HepG2 (cell line): ENCODE measurements at regions not wholly inside any gene's neighbourhood (a gene's known extent, or its start where the extent isn't known, plus 50 kb on each side); places are given as distances from the start of the nearest gene placed in this dataset.

ENCODE experiments used
- ATAC-seq: fragments of 200-7000 bp; cut with Tn5 transposase; 3 replicates; pipeline ENCODE4 v1.9.1; 2020; ENCODE audit warnings: mild to moderate bottlenecking, moderate library complexity
- BruUV-seq: library from RNA; stranded (reverse); fragments of 400-500 nt; replicated peaks from 2 replicates; lab custom pipeline; 2021; lab: Mats Ljungman, UMichigan
- CTCF ChIA-PET: fragments of 300-600 bp; formaldehyde crosslinking; extraction: SDS; loops from one replicate; lab custom pipeline; 2021; ENCODE audit warnings: low total read pairs, inconsistent platforms, low intra/inter-chr PET ratio; lab: Yijun Ruan, JAX
- POLR2A ChIA-PET: fragments of 350-600 bp; sonication (Branson Sonifier 250); formaldehyde crosslinking; loops from one replicate; lab custom pipeline; 2020; ENCODE audit warnings: antibody characterized with exemption, inconsistent platforms; lab: Yijun Ruan, JAX
- DNase-seq: peaks from one replicate; pipeline ENCODE4 v3.0.0-alpha.2; 2015; ENCODE audit warnings: low spot score
- FAIRE-seq: peaks from 3 replicates; lab custom pipeline; 2011; peaks lifted over from hg19 to GRCh38; lab: Jason Lieb, UNC
- H2AFZ ChIP-seq: one replicate; pipeline ENCODE4 v1.6.1; 2011; ENCODE audit warnings: low read length, inconsistent platforms
- H3K27ac ChIP-seq: fragments of 300-600 bp; 3 replicates; pipeline ENCODE4 v1.8.0; 2011; ENCODE audit warnings: mixed run types, mild to moderate bottlenecking, mixed read lengths, low read length, inconsistent platforms; ENCODE audit not compliant: insufficient read depth; ENCODE audit errors: extremely low read length
- H3K27me3 ChIP-seq, 2 experiments: fragments of 200-600 bp in 1 of 2; 2 replicates in 1 of 2; 3 replicates in 1 of 2; pipeline versions ENCODE4 v1.6.0 to v1.8.0; 2011; ENCODE audit warnings: low read length in 2 of 2, mild to moderate bottlenecking in 2 of 2, moderate library complexity in 2 of 2, inconsistent platforms in 1 of 2; ENCODE audit not compliant: insufficient read depth in 2 of 2, control insufficient read depth in 1 of 2
- H3K36me3 ChIP-seq, 2 experiments: fragments of 200-600 bp in 1 of 2; replicated peaks in 1 of 2; 2 replicates in 1 of 2; 3 replicates in 1 of 2; pipeline versions ENCODE4 v1.5.1 to v1.8.0; 2011; ENCODE audit warnings: low read length in 2 of 2, inconsistent platforms in 1 of 2; ENCODE audit not compliant: insufficient read depth in 2 of 2, control insufficient read depth in 1 of 2
- H3K4me1 ChIP-seq: 2 replicates; pipeline ENCODE4 v1.5.1; 2012; ENCODE audit warnings: low read length, inconsistent platforms; ENCODE audit not compliant: insufficient read depth
- H3K4me2 ChIP-seq: 2 replicates; pipeline ENCODE4 v1.6.0; 2011; ENCODE audit warnings: low read depth, low read length, inconsistent platforms
- H3K4me3 ChIP-seq, 3 experiments: fragments of 200-600 bp in 1 of 3; sonication (generic), shearing (Covaris generic) in 1 of 3; replicated peaks in 1 of 3; 2 replicates each; pipeline ENCODE4 v1.5.1; 2011 to 2016; ENCODE audit warnings: low read length in 3 of 3, inconsistent platforms in 2 of 3, low read depth in 2 of 3, mild to moderate bottlenecking in 2 of 3, control low read depth in 1 of 3, mixed read lengths in 1 of 3; ENCODE audit not compliant: insufficient read depth in 1 of 3
- H3K79me2 ChIP-seq: one replicate; pipeline ENCODE4 v1.6.1; 2011; ENCODE audit warnings: low read length, inconsistent platforms; ENCODE audit not compliant: insufficient read depth
- H3K9ac ChIP-seq: 2 replicates; pipeline ENCODE4 v1.6.0; 2011; ENCODE audit warnings: mild to moderate bottlenecking, low read depth, low read length, inconsistent platforms; ENCODE audit not compliant: insufficient read depth
- H3K9me3 ChIP-seq: 2 replicates; pipeline ENCODE4 v1.5.1; 2012; ENCODE audit warnings: mild to moderate bottlenecking, low read length
- H4K20me1 ChIP-seq: 2 replicates; pipeline ENCODE4 v1.6.0; 2011; ENCODE audit warnings: inconsistent platforms, mild to moderate bottlenecking, low read length, moderate library complexity; ENCODE audit not compliant: insufficient read depth
- HOXD1 ChIP-seq: sonication (generic); formaldehyde crosslinking; IDR thresholded peaks from 2 replicates; pipeline ENCODE4 v1.5.0; 2020; ENCODE audit warnings: missing genetic modification reagents
- IKZF5 ChIP-seq: IDR thresholded peaks from 2 replicates; pipeline ENCODE4 v1.6.1; 2018; ENCODE audit warnings: missing genetic modification reagents, mild to moderate bottlenecking, missing compliant biosample characterization
- KDM5A ChIP-seq: fragments of 200-600 bp; sonication (generic); IDR thresholded peaks from 2 replicates; pipeline ENCODE4 v1.7.0; 2018; ENCODE audit warnings: antibody characterized with exemption, mild to moderate bottlenecking, low read length, borderline replicate concordance
- NFYC ChIP-seq: IDR thresholded peaks from 2 replicates; pipeline ENCODE4 v1.6.1; 2016; ENCODE audit warnings: missing genetic modification reagents, missing compliant biosample characterization
- PAXIP1 ChIP-seq: sonication (generic); formaldehyde crosslinking; conservative IDR thresholded peaks from 2 replicates; pipeline ENCODE4 v1.4.0; 2020; ENCODE audit warnings: mild to moderate bottlenecking, missing genetic modification reagents, moderate library complexity
- PCBP2 ChIP-seq: fragments of 200-400 bp; formaldehyde crosslinking; optimal IDR thresholded peaks from 2 replicates; pipeline ENCODE3; 2018; ENCODE audit warnings: low read length, low read depth; ENCODE audit not compliant: poor library complexity, severe bottlenecking
- RNF2 ChIP-seq: fragments of 450-650 bp; conservative IDR thresholded peaks from 2 replicates; pipeline ENCODE4 v1.6.1; 2016; ENCODE audit warnings: low read depth
- SALL1 ChIP-seq: sonication (generic); formaldehyde crosslinking; IDR thresholded peaks from 2 replicates; pipeline ENCODE4 v1.8.0; 2022; ENCODE audit warnings: mild to moderate bottlenecking, missing genetic modification reagents
- THAP11 ChIP-seq: IDR thresholded peaks from 2 replicates; pipeline ENCODE4 v1.6.1; 2016; ENCODE audit warnings: missing biosample characterization, missing genetic modification reagents
- ZBTB34 ChIP-seq: sonication (generic); formaldehyde crosslinking; IDR thresholded peaks from 2 replicates; pipeline ENCODE4 v1.8.0; 2022; ENCODE audit warnings: mild to moderate bottlenecking, missing genetic modification reagents
- ZNF431 ChIP-seq: sonication (generic); formaldehyde crosslinking; IDR thresholded peaks from 2 replicates; pipeline ENCODE4 v1.9.0; 2022; ENCODE audit warnings: missing genetic modification reagents, low read depth, mild to moderate bottlenecking, borderline replicate concordance
- ZNF576 ChIP-seq: sonication (generic); formaldehyde crosslinking; IDR thresholded peaks from 2 replicates; pipeline ENCODE4 v1.4.0; 2020; ENCODE audit warnings: mild to moderate bottlenecking, missing genetic modification reagents
- ZNF766 ChIP-seq: sonication (generic); formaldehyde crosslinking; IDR thresholded peaks from 2 replicates; pipeline ENCODE4 v1.5.0; 2020; ENCODE audit warnings: missing genetic modification reagents, borderline replicate concordance
- ZSCAN22 ChIP-seq: sonication (generic); formaldehyde crosslinking; IDR thresholded peaks from 2 replicates; pipeline ENCODE4 v1.4.0; 2020; ENCODE audit warnings: mild to moderate bottlenecking, missing genetic modification reagents
- in situ Hi-C: cut with HindIII; loops from 2 replicates; pipeline ENCODE4 v1.10.0; 2017; ENCODE audit warnings: low pct_unique_long_range_greater_than_20kb; ENCODE audit not compliant: extremely low pct_ligation_motif_present
- intact Hi-C: fragments of 100-400 bp; cut with micrococcal nuclease; formaldehyde crosslinking; loops from one replicate; pipeline ENCODE4 v1.10.0; 2022; ENCODE audit not compliant: unreplicated experiment

- peak overlapping the region in 2 of 3 experiments; percentile 43 to 48; a peak in 3 of 6 replicates for H3K4me3 ChIP-seq
- in situ Hi-C loops, result no loop called here
- DNase-seq, result no peak
- no peaks in the 10 kb centered on the region for H3K27me3 ChIP-seq
- TF ChIP-seq ZSCAN22 (CRISPR knock-in tag) (no peak), ZNF576 (CRISPR knock-in tag) (no peak), NFYC (CRISPR knock-in tag) (no peak), ZNF431 (CRISPR knock-in tag) (no peak), ZNF766 (CRISPR knock-in tag) (no peak), RNF2 (no peak), PCBP2 (no peak), ZBTB34 (CRISPR knock-in tag) (no peak), SALL1 (CRISPR knock-in tag) (no peak), THAP11 (CRISPR knock-in tag) (no peak), PAXIP1 (no peak), KDM5A (no peak), IKZF5 (no peak), HOXD1 (CRISPR knock-in tag) (no peak)
- TF ChIP-seq, all 625 proteins: peak for 0
- Histone ChIP-seq H3K4me1 (no peaks in the 10 kb centered on the region), H3K36me3 (no peaks in the 10 kb centered on the region), H3K4me2 (peak overlapping the region; percentile 61), H3K9me3 (peaks cover 18% of the 10 kb centered on the region; the same call in 1 of the 2 replicates), H3K9ac (no peak overlapping the region; the same call in 1 of the 2 replicates), H4K20me1 (no peaks in the 10 kb centered on the region), H3K79me2 (no peaks in the 10 kb centered on the region), H3K27ac (no peak overlapping the region), H2AFZ (peak overlapping the region; percentile 81)
- ChIA-PET POLR2A (no interaction called here), CTCF (no interaction called here)
- no TSS peak for BruUV-seq
- no peak for ATAC-seq
- no peak for FAIRE-seq
- intact Hi-C loops, result no loop called here
These were observed 1075.1 kb downstream of the NR2F1-AS1 start for GRCh38 chr5:92505925-92506324.
